Transverse colon (tissue), 4 donors: ENCODE measurements at regions not wholly inside any gene's neighbourhood (a gene's known extent, or its start where the extent isn't known, plus 50 kb on each side); places are given as distances from the start of the nearest gene placed in this dataset.

ENCODE experiments used
- DNase-seq: peaks from one replicate; pipeline ENCODE4 v3.0.0-alpha.2; 2019
- H3K27ac ChIP-seq, 4 donors: fragments of 200-600 bp; sonication (generic); 2 replicates each; pipeline ENCODE4 v1.5.1; 2016 to 2018; ENCODE audit warnings: inconsistent platforms in 4 of 4
- H3K27me3 ChIP-seq: fragments of 200-600 bp; sonication (generic); 2 replicates; pipeline ENCODE4 v1.5.1; 2017; ENCODE audit warnings: inconsistent platforms
- H3K36me3 ChIP-seq, 4 donors: fragments of 200-600 bp; sonication (generic); 2 replicates each; pipeline ENCODE4 v1.5.1; 2017 to 2019; ENCODE audit warnings: inconsistent platforms in 4 of 4
- H3K4me1 ChIP-seq, 4 donors: fragments of 200-600 bp; sonication (generic); 2 replicates each; pipeline ENCODE4 v1.5.1; 2017 to 2020; ENCODE audit warnings: inconsistent platforms in 4 of 4
- H3K4me3 ChIP-seq, 4 donors: fragments of 200-600 bp; sonication (generic); 1 replicate in 1 of 4; 2 replicates in 3 of 4; pipeline versions ENCODE4 v1.5.1 to v1.6.1; 2017 to 2019; ENCODE audit warnings: inconsistent platforms in 4 of 4
- H3K9me3 ChIP-seq, 2 donors: fragments of 200-600 bp; sonication (generic); 2 replicates each; pipeline ENCODE4 v1.5.1; 2017 to 2019; ENCODE audit warnings: inconsistent platforms in 2 of 2
- EP300 ChIP-seq: sonication (generic); formaldehyde crosslinking; IDR thresholded peaks from one replicate; pipeline ENCODE4 v1.6.1; 2017; ENCODE audit warnings: antibody characterized with exemption, low read depth
- POLR2A ChIP-seq: fragments of 450-650 bp; IDR thresholded peaks from one replicate; pipeline ENCODE4 v1.6.1; 2016; ENCODE audit warnings: antibody characterized with exemption, mild to moderate bottlenecking, moderate library complexity
- POLR2AphosphoS5 ChIP-seq, 3 donors: sonication (generic); formaldehyde crosslinking; IDR thresholded peaks; one replicate each; pipeline ENCODE4 v1.6.1; 2016; ENCODE audit warnings: antibody characterized with exemption in 3 of 3
- WGBS, 2 donors: methylation state at CpG; one replicate each; pipeline ENCODE4 v1.1.5; 2018; ENCODE audit warnings: low coverage in 1 of 2; 5-methylcytosine and 5-hydroxymethylcytosine counted together
- in situ Hi-C, 4 donors: fragments of 200-750 bp; cut with MboI; loops; one replicate each; pipeline versions ENCODE4 v1.15.0 to v1.15.1; 2017; ENCODE audit warnings: low sequenced_read_pairs in 3 of 4, low pct_ligation_motif_present in 1 of 4, low pct_unique_long_range_greater_than_20kb in 1 of 4
- intact Hi-C: fragments of 100-400 bp; cut with DNase I; formaldehyde crosslinking; loops from one replicate; pipeline ENCODE4 v1.15.1; 2023; ENCODE audit warnings: low total_unique reads
- TF ChIP-seq, protein P1 (sequence below), 5 experiments: fragments of 200-600 bp in 3 of 5; fragments of 450-650 bp in 2 of 5; sonication (generic) in 3 of 5; IDR thresholded peaks; 1 replicate in 2 of 5; 2 replicates in 3 of 5; pipeline ENCODE4 v1.5.1; 2016 to 2017; ENCODE audit warnings: antibody characterized with exemption in 5 of 5, inconsistent platforms in 3 of 5, mild to moderate bottlenecking in 2 of 5, moderate library complexity in 1 of 5

DNA sequence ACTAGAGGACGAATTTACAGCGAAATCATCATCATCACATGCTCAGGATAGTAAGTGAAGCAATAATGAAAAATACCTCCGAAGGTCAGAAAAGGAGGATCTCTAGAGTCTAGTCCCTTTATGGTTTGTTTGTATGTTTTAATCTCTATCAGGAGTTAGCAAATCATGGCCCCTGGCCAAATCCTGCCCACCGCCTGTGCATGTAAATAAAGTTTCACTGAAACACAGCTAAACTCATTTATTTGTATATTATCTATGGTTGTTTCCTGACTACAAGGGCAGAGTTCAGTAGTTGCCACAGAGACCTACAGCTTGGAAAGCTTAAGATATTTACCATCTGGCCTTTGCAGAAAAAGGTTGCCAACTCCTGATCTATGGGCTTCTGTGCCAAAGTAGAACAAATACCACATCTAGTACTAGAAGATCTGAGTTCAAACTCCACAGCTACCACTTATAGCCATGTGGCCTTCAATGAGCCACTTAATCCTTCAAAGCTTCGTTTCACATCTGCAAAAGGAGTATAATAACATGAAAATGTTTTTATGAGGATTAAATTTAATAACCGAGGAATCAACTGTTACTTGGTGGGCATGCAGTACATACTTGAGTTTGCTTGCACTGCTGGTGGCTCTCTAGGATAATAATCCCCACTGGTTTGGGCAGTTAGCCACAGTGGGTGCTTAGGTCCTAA lies 94.0 kb upstream of the KIF26B start:
- H3K27ac ChIP-seq: peak overlapping the region in 2 of 4 donors; percentile 27 to 47
- in situ Hi-C loops: no loop called here
- intact Hi-C loops: no loop called here
- 33 to 43% methylated on average over 6 of the region's 6 CpGs for WGBS, 2 donors
- no peaks in the 10 kb centered on the region for H3K9me3 ChIP-seq
- peaks cover 0 to 18% (median 5%) of the 10 kb centered on the region in 4 donors for H3K4me1 ChIP-seq
- H3K36me3 ChIP-seq: no peaks in the 10 kb centered on the region
- no peaks in the 10 kb centered on the region for H3K27me3 ChIP-seq
- no peak overlapping the region for H3K4me3 ChIP-seq
- DNase-seq: peak; percentile 83
- TF ChIP-seq POLR2AphosphoS5 (IDR thresholded peaks at IDR 0.05) (peak in 1 of 3 donors; percentile 12), EP300 (no peak)

DNA sequence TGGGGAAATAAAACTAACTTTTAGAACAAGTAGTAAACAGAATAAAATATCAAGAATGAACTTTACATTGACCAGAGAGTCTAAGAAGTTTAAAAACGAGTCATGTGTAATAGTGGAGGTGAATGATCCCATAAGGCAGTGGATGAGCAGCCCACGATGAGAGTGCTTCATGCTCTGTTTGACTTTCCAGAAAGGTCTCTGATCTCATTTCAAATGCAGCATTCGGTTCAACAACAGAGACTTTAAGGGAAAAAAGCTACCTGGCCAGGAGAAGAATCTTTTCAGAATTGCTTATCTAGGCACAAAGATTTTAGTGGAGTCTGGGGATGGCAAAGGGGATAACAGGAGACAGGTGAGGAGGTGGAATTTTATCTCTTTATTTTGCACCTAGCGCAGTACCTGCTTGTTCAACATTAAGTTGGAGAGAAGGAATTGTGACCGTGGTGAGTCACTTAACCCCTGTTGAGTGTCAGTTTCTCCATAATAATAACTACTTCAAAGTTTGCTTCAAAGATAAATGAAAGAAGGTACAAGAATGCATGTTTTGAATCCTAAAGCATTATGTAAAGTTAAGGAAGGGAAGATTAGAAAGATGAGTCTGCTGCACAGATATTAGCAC lies 94.9 kb upstream of the KIF26B start:
- H3K9me3 ChIP-seq: no peaks in the 10 kb centered on the region
- 58 to 75% methylated on average over 4 to 5 of the region's 5 CpGs for WGBS, 2 donors
- peaks cover 0 to 18% (median 5%) of the 10 kb centered on the region in 4 donors for H3K4me1 ChIP-seq
- intact Hi-C loops (loop anchor here (10.0 kb wide), 1 partner anchor 255 kb away; no protein-coding TSS in a partner anchor), in situ Hi-C loops (no loop called here)
- peak overlapping the region in 2 of 4 donors; percentile 9 to 47 for H3K27ac ChIP-seq
- DNase-seq: no peak
- TF ChIP-seq EP300 (no peak), POLR2A (no peak), POLR2AphosphoS5 (IDR thresholded peaks at IDR 0.05) (no peak)
- TF ChIP-seq, protein P1, sequence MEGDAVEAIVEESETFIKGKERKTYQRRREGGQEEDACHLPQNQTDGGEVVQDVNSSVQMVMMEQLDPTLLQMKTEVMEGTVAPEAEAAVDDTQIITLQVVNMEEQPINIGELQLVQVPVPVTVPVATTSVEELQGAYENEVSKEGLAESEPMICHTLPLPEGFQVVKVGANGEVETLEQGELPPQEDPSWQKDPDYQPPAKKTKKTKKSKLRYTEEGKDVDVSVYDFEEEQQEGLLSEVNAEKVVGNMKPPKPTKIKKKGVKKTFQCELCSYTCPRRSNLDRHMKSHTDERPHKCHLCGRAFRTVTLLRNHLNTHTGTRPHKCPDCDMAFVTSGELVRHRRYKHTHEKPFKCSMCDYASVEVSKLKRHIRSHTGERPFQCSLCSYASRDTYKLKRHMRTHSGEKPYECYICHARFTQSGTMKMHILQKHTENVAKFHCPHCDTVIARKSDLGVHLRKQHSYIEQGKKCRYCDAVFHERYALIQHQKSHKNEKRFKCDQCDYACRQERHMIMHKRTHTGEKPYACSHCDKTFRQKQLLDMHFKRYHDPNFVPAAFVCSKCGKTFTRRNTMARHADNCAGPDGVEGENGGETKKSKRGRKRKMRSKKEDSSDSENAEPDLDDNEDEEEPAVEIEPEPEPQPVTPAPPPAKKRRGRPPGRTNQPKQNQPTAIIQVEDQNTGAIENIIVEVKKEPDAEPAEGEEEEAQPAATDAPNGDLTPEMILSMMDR (IDR thresholded peaks at IDR 0.05): no peak
- H3K27me3 ChIP-seq: no peaks in the 10 kb centered on the region
- no peaks in the 10 kb centered on the region for H3K36me3 ChIP-seq
- no peak overlapping the region for H3K4me3 ChIP-seq

DNA sequence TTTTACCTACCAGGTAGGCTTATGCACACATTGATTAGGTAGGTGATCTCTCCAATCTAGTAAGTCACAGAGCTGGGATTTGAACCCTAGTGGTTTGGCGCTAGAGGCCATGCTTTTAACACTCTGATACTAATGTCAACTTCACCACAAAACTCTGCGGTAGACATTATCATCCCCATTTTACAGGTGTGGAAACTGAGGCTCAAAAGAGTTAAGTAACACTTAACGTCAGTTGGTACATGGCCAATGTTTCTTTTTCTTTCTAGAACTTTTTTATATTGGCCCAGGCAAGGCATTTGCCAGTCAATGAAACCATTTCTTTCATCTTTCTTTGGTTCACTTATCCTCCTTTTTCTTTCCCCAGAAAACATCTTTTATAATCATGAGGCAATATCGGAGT lies 95.9 kb upstream of the KIF26B start:
- no peak for DNase-seq
- WGBS, 2 donors: 86 to 90% methylated on average over 4 of the region's 4 CpGs
- peaks cover 0 to 18% (median 5%) of the 10 kb centered on the region in 4 donors for H3K4me1 ChIP-seq
- H3K36me3 ChIP-seq: no peaks in the 10 kb centered on the region
- H3K4me3 ChIP-seq: no peak overlapping the region
- TF ChIP-seq EP300 (no peak), POLR2A (no peak), POLR2AphosphoS5 (IDR thresholded peaks at IDR 0.05) (no peak)
- TF ChIP-seq, protein P1 (IDR thresholded peaks at IDR 0.05): no peak
- H3K9me3 ChIP-seq: no peaks in the 10 kb centered on the region
- no peak overlapping the region for H3K27ac ChIP-seq
- in situ Hi-C loops: no loop called here
- no peaks in the 10 kb centered on the region for H3K27me3 ChIP-seq
- intact Hi-C loops: loop anchor here (10.0 kb wide), 1 partner anchor 254 kb away; no protein-coding TSS in a partner anchor

DNA sequence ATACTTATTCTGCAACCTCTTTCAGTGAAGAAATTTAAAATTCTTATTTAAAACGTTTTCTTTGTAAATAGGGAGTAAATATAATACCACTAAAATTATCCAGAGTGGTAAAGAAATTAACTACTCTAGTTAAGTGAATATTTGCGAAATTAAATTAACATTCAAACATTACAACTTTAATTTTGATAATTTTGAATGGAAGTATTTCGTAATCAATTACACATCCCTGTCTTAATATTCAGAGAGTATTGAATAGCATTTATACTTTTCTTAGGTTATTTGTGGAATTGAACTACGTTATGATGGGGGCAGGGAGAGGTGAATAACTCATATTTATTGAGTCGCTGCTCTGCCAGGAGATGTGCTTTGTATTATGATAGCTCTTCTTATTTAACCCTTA lies 96.3 kb upstream of the KIF26B start:
- peaks cover 0 to 18% (median 5%) of the 10 kb centered on the region in 4 donors for H3K4me1 ChIP-seq
- H3K27ac ChIP-seq: no peak overlapping the region
- WGBS, 2 donors: 82 to 89% methylated on average over 5 of the region's 5 CpGs
- TF ChIP-seq POLR2A: no peak
- no peak for TF ChIP-seq POLR2AphosphoS5 (IDR thresholded peaks at IDR 0.05)
- TF ChIP-seq, protein P1 (IDR thresholded peaks at IDR 0.05): no peak
- no peak for TF ChIP-seq EP300
- intact Hi-C loops: loop anchor here (10.0 kb wide), 1 partner anchor 254 kb away; no protein-coding TSS in a partner anchor
- in situ Hi-C loops: no loop called here
- no peak for DNase-seq
- no peaks in the 10 kb centered on the region for H3K9me3 ChIP-seq
- no peak overlapping the region for H3K4me3 ChIP-seq
- no peaks in the 10 kb centered on the region for H3K27me3 ChIP-seq
- no peaks in the 10 kb centered on the region for H3K36me3 ChIP-seq
